ENCODE measurements at regions not wholly inside any gene's neighbourhood (a gene's known extent, or its start where the extent isn't known, plus 50 kb on each side); places are given as distances from the start of the nearest gene placed in this dataset.

- DNase-seq: no peak
These were observed 105.3 kb downstream of the FOXL1 start for GRCh38 chr16:86683441-86684194.

- no peak for DNase-seq
These were observed 106.7 kb downstream of the FOXL1 start for GRCh38 chr16:86685076-86685475.

GRCh38 chr16:86690970-86691369 lies 112.6 kb downstream of the FOXL1 start:
- no peak for DNase-seq

- DNase-seq: no peak
These were observed 114.1 kb downstream of the FOXL1 start for GRCh38 chr16:86692426-86692825.

GRCh38 chr16:86693033-86693432 lies 114.7 kb downstream of the FOXL1 start:
- no peak for DNase-seq

- peak; percentile 35 for DNase-seq
These were observed 119.4 kb downstream of the FOXL1 start for GRCh38 chr16:86697715-86698114.

- DNase-seq: no peak
These were observed 121.9 kb downstream of the FOXL1 start for GRCh38 chr16:86700046-86700945.

- DNase-seq: no peak
These were observed 123.1 kb downstream of the FOXL1 start for GRCh38 chr16:86701286-86701975.

- no peak for DNase-seq
These were observed 124.7 kb downstream of the FOXL1 start for GRCh38 chr16:86702824-86703588.

- DNase-seq: no peak
These were observed 126.2 kb downstream of the FOXL1 start for GRCh38 chr16:86704516-86704915.

- no peak for DNase-seq
These were observed 128.4 kb downstream of the FOXL1 start for GRCh38 chr16:86706726-86707125.

GRCh38 chr16:86707171-86707570 lies 128.8 kb downstream of the FOXL1 start:
- DNase-seq: no peak

GRCh38 chr16:86707581-86707980 lies 129.2 kb downstream of the FOXL1 start:
- no peak for DNase-seq

GRCh38 chr16:86708431-86708830 lies 130.1 kb downstream of the FOXL1 start:
- no peak for DNase-seq

- DNase-seq: no peak
These were observed 130.8 kb downstream of the FOXL1 start for GRCh38 chr16:86709103-86709502.

- no peak for DNase-seq
These were observed 131.7 kb downstream of the FOXL1 start for GRCh38 chr16:86709902-86710601.

GRCh38 chr16:86710602-86710950 lies 132.2 kb downstream of the FOXL1 start:
- DNase-seq: no peak

GRCh38 chr16:86712158-86713009 lies 134.0 kb downstream of the FOXL1 start:
- no peak for DNase-seq

- no peak for DNase-seq
These were observed 134.8 kb downstream of the FOXL1 start for GRCh38 chr16:86713021-86713631.

- DNase-seq: no peak
These were observed 135.8 kb downstream of the FOXL1 start for GRCh38 chr16:86714166-86714565.

- DNase-seq: no peak
These were observed 138.3 kb downstream of the FOXL1 start for GRCh38 chr16:86716649-86717048.

Measured in EL (cell line).